Muscle layer of colon (tissue), 2 donors: ENCODE measurements at regions not wholly inside any gene's neighbourhood (a gene's known extent, or its start where the extent isn't known, plus 50 kb on each side); places are given as distances from the start of the nearest gene placed in this dataset.

Experiments used
- H3K27ac ChIP-seq: one replicate; pipeline ENCODE4 v1.7.0; 2013; ENCODE audit warnings: low read depth, mild to moderate bottlenecking, low read length, moderate library complexity
- H3K27me3 ChIP-seq, 2 donors: one replicate each; pipeline ENCODE4 v1.7.0; 2013; ENCODE audit warnings: low read length in 2 of 2, mild to moderate bottlenecking in 2 of 2; ENCODE audit not compliant: insufficient read depth in 2 of 2, control insufficient read depth in 1 of 2
- H3K36me3 ChIP-seq: one replicate; pipeline ENCODE4 v1.7.0; 2013; ENCODE audit warnings: mild to moderate bottlenecking, low read length; ENCODE audit not compliant: insufficient read depth
- H3K4me1 ChIP-seq: one replicate; pipeline ENCODE4 v1.7.0; 2013; ENCODE audit warnings: mild to moderate bottlenecking, low read length; ENCODE audit not compliant: insufficient read depth
- H3K4me3 ChIP-seq, 2 donors: one replicate each; pipeline ENCODE4 v1.7.0; 2013; ENCODE audit warnings: low read length in 2 of 2, low read depth in 1 of 2, mild to moderate bottlenecking in 1 of 2, moderate library complexity in 1 of 2
- H3K9ac ChIP-seq: one replicate; pipeline ENCODE4 v1.7.0; 2013; ENCODE audit warnings: low read length
- H3K9me3 ChIP-seq: one replicate; pipeline ENCODE4 v1.7.0; 2013; ENCODE audit warnings: mild to moderate bottlenecking, low read length
- donor health status: abdominal sarcoma.
- donor health status: Adenocarcinoma of cecum.

DNA sequence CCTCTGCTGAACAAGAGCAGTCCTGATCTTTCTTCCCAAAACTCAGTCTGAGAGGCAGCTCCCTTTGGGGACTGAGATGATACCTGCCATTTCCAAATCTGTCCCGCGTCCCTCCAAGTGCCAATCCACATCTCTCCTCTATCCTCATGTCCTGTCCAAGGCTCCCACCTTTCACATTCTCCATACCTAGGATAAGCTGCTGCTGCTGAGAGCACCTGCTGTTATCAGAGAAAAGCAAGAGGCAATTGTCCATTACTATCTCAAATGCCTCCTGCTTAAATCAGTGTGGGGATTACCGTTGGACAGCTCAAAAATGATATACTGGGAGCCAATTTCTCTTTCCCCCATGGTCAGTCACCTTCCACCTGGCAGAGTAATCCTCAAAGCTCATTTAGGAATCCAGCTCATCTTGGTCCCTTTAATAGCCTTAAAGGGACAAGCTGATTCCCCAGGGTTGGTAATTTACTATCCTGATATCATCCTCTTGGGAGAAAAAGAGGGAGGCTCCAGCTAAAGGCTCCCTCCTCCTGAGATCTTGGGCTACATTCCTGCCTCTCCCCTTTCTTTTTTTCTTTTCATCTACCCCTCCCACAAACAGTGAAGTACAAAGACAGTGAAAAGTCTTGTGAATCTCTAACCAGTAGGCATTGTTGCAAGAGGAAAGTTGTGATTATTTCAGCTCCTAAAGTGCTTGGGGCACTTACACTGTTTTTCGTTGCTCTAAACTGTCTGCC lies 278.1 kb upstream of the CAMK1G start:
- no peaks in the 10 kb centered on the region for H3K9me3 ChIP-seq
- no peaks in the 10 kb centered on the region for H3K4me1 ChIP-seq
- H3K36me3 ChIP-seq, result no peaks in the 10 kb centered on the region
- no peak overlapping the region for H3K27ac ChIP-seq
- H3K9ac ChIP-seq, result no peak overlapping the region
- H3K4me3 ChIP-seq, result no peak overlapping the region
- H3K27me3 ChIP-seq, result no peaks in the 10 kb centered on the region

- H3K9me3 ChIP-seq, result no peaks in the 10 kb centered on the region
Measured at GRCh38 chr1:209307846-209308245, 275.7 kb upstream of the CAMK1G start.

GRCh38 chr1:209309198-209309597 lies 274.3 kb upstream of the CAMK1G start:
- no peaks in the 10 kb centered on the region for H3K4me1 ChIP-seq
- no peak overlapping the region for H3K27ac ChIP-seq
- no peak overlapping the region for H3K9ac ChIP-seq
- H3K27me3 ChIP-seq, result no peaks in the 10 kb centered on the region
- H3K4me3 ChIP-seq, result no peak overlapping the region
- H3K36me3 ChIP-seq, result no peaks in the 10 kb centered on the region
- no peaks in the 10 kb centered on the region for H3K9me3 ChIP-seq

More at GRCh38 chr1:209307846-209308245, 275.7 kb upstream of the CAMK1G start:
- Histone ChIP-seq H3K27ac (no peak overlapping the region), H3K27me3 (no peaks in the 10 kb centered on the region), H3K9ac (no peak overlapping the region), H3K4me3 (no peak overlapping the region), H3K4me1 (no peaks in the 10 kb centered on the region), H3K36me3 (no peaks in the 10 kb centered on the region)

GRCh38 chr1:209311770-209312169 lies 271.7 kb upstream of the CAMK1G start:
- Histone ChIP-seq H3K9ac (no peak overlapping the region), H3K27ac (no peak overlapping the region), H3K36me3 (no peaks in the 10 kb centered on the region), H3K4me1 (no peaks in the 10 kb centered on the region), H3K9me3 (no peaks in the 10 kb centered on the region), H3K4me3 (no peak overlapping the region), H3K27me3 (no peaks in the 10 kb centered on the region)

- Histone ChIP-seq H3K9ac (no peak overlapping the region), H3K4me3 (no peak overlapping the region), H3K27ac (no peak overlapping the region), H3K9me3 (no peaks in the 10 kb centered on the region), H3K36me3 (no peaks in the 10 kb centered on the region), H3K4me1 (no peaks in the 10 kb centered on the region), H3K27me3 (no peaks in the 10 kb centered on the region)
Measured at GRCh38 chr1:209316929-209317328, 266.6 kb upstream of the CAMK1G start.

DNA sequence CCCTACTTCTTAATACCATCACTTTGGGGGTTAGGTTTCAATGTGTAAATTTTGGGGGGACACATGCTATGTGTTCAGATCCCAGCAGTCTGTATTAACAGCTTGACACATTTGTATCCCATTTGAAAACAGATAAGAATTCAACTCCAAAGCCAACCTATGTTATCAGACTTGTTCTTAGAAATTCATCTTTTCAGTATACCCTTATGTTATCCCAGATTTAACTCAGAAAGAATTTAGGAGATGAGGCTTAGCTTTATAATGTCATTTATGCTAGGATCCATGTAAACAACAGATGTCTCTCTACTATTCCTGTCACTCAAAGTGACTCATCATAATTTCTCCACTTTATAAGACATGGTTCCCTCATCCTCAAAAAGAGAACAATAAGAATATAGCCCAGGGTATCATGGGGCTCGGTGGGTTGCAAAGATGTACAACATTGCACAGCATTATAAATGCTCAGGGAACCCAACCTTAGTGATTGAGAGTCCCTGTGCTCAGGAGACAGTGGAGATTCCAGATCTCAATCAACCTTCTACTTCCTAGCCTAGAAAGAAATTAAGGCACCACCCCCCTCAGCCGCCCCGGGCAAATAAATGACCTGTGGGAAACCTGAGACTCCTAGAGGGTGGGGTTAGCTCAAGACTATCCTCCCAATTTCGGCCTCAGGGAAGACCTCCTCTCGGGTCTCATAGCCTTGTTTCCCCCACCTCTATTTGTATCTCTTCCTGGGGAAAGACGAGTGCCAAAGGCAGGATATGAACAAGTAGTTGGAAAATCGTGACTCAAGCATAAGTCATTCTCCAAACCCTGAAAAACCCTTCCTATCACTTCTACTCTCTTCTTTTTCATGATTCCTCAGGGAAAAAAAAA lies 265.1 kb upstream of the CAMK1G start:
- Histone ChIP-seq H3K27ac (no peak overlapping the region), H3K36me3 (no peaks in the 10 kb centered on the region), H3K9ac (no peak overlapping the region), H3K9me3 (no peaks in the 10 kb centered on the region), H3K4me1 (no peaks in the 10 kb centered on the region), H3K27me3 (no peaks in the 10 kb centered on the region), H3K4me3 (no peak overlapping the region)

- no peak overlapping the region for H3K27ac ChIP-seq
Measured at GRCh38 chr1:209319057-209319432, 264.5 kb upstream of the CAMK1G start.

DNA sequence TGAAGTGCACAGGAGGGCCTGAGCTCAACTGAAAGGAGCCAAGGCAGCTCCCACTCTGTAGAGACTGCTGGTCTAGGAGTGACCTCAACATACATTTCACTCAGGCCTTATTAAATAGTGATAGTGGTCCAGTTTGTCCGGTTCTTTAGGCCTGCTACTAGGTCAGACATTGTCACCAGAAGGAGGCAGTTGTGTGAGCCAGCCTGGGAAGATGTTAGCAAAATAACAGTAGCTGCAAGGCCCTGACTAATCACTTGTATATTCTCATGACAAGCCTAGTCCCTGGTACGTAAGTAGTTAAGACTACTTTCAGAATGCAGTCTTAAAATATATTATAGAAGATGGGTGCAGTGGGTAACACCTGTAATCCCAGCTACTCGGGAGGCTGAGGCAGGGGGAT lies 264.0 kb upstream of the CAMK1G start:
- Histone ChIP-seq H3K4me3 (no peak overlapping the region), H3K27me3 (no peaks in the 10 kb centered on the region), H3K9ac (no peak overlapping the region), H3K27ac (no peak overlapping the region), H3K36me3 (no peaks in the 10 kb centered on the region), H3K4me1 (no peaks in the 10 kb centered on the region), H3K9me3 (no peaks in the 10 kb centered on the region)

More at GRCh38 chr1:209319057-209319432, 264.5 kb upstream of the CAMK1G start:
- H3K9ac ChIP-seq, result no peak overlapping the region
- H3K9me3 ChIP-seq, result no peaks in the 10 kb centered on the region
- H3K4me1 ChIP-seq, result no peaks in the 10 kb centered on the region
- no peak overlapping the region for H3K4me3 ChIP-seq
- H3K36me3 ChIP-seq, result no peaks in the 10 kb centered on the region
- H3K27me3 ChIP-seq, result no peaks in the 10 kb centered on the region

GRCh38 chr1:209323743-209324142 lies 259.8 kb upstream of the CAMK1G start:
- H3K27me3 ChIP-seq, result no peaks in the 10 kb centered on the region
- H3K9me3 ChIP-seq, result no peaks in the 10 kb centered on the region
- H3K4me3 ChIP-seq, result no peak overlapping the region
- H3K9ac ChIP-seq, result no peak overlapping the region
- H3K36me3 ChIP-seq, result no peaks in the 10 kb centered on the region
- peaks cover 21% of the 10 kb centered on the region for H3K4me1 ChIP-seq
- no peak overlapping the region for H3K27ac ChIP-seq

- Histone ChIP-seq H3K9ac (no peak overlapping the region), H3K4me3 (no peak overlapping the region), H3K36me3 (no peaks in the 10 kb centered on the region), H3K27me3 (no peaks in the 10 kb centered on the region), H3K27ac (no peak overlapping the region), H3K9me3 (no peaks in the 10 kb centered on the region), H3K4me1 (peaks cover 21% of the 10 kb centered on the region)
Measured at GRCh38 chr1:209324901-209325871, 258.3 kb upstream of the CAMK1G start.

GRCh38 chr1:209326076-209326475 lies 257.4 kb upstream of the CAMK1G start:
- no peak overlapping the region for H3K27ac ChIP-seq
- no peaks in the 10 kb centered on the region for H3K27me3 ChIP-seq
- no peaks in the 10 kb centered on the region for H3K36me3 ChIP-seq
- no peak overlapping the region for H3K4me3 ChIP-seq
- H3K9me3 ChIP-seq, result no peaks in the 10 kb centered on the region
- peaks cover 21% of the 10 kb centered on the region for H3K4me1 ChIP-seq
- H3K9ac ChIP-seq, result no peak overlapping the region
